Muscle of arm (tissue), 1 donor: ENCODE measurements at regions not wholly inside any gene's neighbourhood (a gene's known extent, or its start where the extent isn't known, plus 50 kb on each side); places are given as distances from the start of the nearest gene placed in this dataset.
"Not testable (repeated sequence)": the region's sequence is repeated elsewhere in the genome, so short reads cannot be mapped to it uniquely, and the experiment has no call there.

Experiments
- DNase-seq: peaks from one replicate; pipeline ENCODE4 v3.0.0-alpha.2; 2013

- no peak for DNase-seq
Measured at GRCh38 chr2:58620093-58620492, 379.0 kb upstream of the FANCL start.

- no peak for DNase-seq
Measured at GRCh38 chr2:58616961-58617360, 375.8 kb upstream of the FANCL start.

- no peak for DNase-seq
Measured at GRCh38 chr2:58614219-58614618, 373.1 kb upstream of the FANCL start.

- DNase-seq: no peak
Measured at GRCh38 chr2:58612973-58613372, 371.8 kb upstream of the FANCL start.

- no peak for DNase-seq
Measured at GRCh38 chr2:58609326-58609725, 368.2 kb upstream of the FANCL start.

GRCh38 chr2:58608146-58608545, 367.0 kb upstream of the FANCL start:
- DNase-seq: no peak

GRCh38 chr2:58607448-58607847, 366.3 kb upstream of the FANCL start:
- no peak for DNase-seq

- DNase-seq: no peak
Measured at GRCh38 chr2:58606799-58607198, 365.7 kb upstream of the FANCL start.

GRCh38 chr2:58604096-58604495, 363.0 kb upstream of the FANCL start:
- no peak for DNase-seq

GRCh38 chr2:58601017-58601416, 359.9 kb upstream of the FANCL start:
- no peak for DNase-seq

- DNase-seq: no peak
Measured at GRCh38 chr2:58598171-58598570, 357.0 kb upstream of the FANCL start.

GRCh38 chr2:58595714-58596113, 354.6 kb upstream of the FANCL start:
- DNase-seq: no peak

- DNase-seq: no peak
Measured at GRCh38 chr2:58594762-58595161, 353.6 kb upstream of the FANCL start.

GRCh38 chr2:58594175-58594574, 353.1 kb upstream of the FANCL start:
- no peak for DNase-seq

GRCh38 chr2:58586178-58586577, 345.1 kb upstream of the FANCL start:
- not testable (repeated sequence) for DNase-seq

GRCh38 chr2:58585233-58585632, 344.1 kb upstream of the FANCL start:
- DNase-seq: no peak

- DNase-seq: no peak
Measured at GRCh38 chr2:58584606-58585118, 343.5 kb upstream of the FANCL start.

GRCh38 chr2:58578276-58578675, 337.2 kb upstream of the FANCL start:
- DNase-seq: no peak

- DNase-seq: no peak
Measured at GRCh38 chr2:58574873-58575272, 333.7 kb upstream of the FANCL start.

GRCh38 chr2:58572731-58573130, 331.6 kb upstream of the FANCL start:
- no peak for DNase-seq

- peak; percentile 62 for DNase-seq
Measured at GRCh38 chr2:58571181-58571852, 330.2 kb upstream of the FANCL start.

- DNase-seq: no peak
Measured at GRCh38 chr2:58569475-58570185, 328.5 kb upstream of the FANCL start.

GRCh38 chr2:58568901-58569300, 327.8 kb upstream of the FANCL start:
- DNase-seq: no peak

- no peak for DNase-seq
Measured at GRCh38 chr2:58562276-58562675, 321.2 kb upstream of the FANCL start.
